H1 (cell line): ENCODE measurements at regions not wholly inside any gene's neighbourhood (a gene's known extent, or its start where the extent isn't known, plus 50 kb on each side); places are given as distances from the start of the nearest gene placed in this dataset.

Experiments
- CTCF ChIA-PET: fragments of 300-600 bp; sonication (Branson Sonifier 250); formaldehyde crosslinking; loops from one replicate; lab custom pipeline; 2021; ENCODE audit not compliant: partially characterized antibody; lab: Charles Lee
- POLR2A ChIA-PET: fragments of 300-600 bp; sonication (Branson Sonifier 250); formaldehyde crosslinking; loops from one replicate; lab custom pipeline; 2021; ENCODE audit warnings: inconsistent platforms; ENCODE audit not compliant: partially characterized antibody; lab: Charles Lee
- DNase-seq, 2 experiments: peaks; one replicate each; pipeline versions ENCODE4 v3.0.0 to v3.0.0-alpha.2; 2010 to 2022; ENCODE audit warnings: low spot score in 2 of 2, low read depth in 1 of 2, mixed read lengths in 1 of 2
- FAIRE-seq: peaks from 2 replicates; lab custom pipeline; 2011; peaks lifted over from hg19 to GRCh38; lab: Jason Lieb, UNC
- H2AFZ ChIP-seq: 2 replicates; pipeline ENCODE4 v1.8.1; 2012; ENCODE audit warnings: low read length, inconsistent platforms
- H2AK5ac ChIP-seq: 2 replicates; pipeline ENCODE4 v1.6.1; 2013; ENCODE audit warnings: low read depth, low read length
- H2BK120ac ChIP-seq: replicated peaks from 2 replicates; pipeline ENCODE3; 2013; ENCODE audit warnings: low read depth, low read length, inconsistent platforms
- H2BK12ac ChIP-seq: 2 replicates; pipeline ENCODE4 v1.6.1; 2013; ENCODE audit warnings: low read depth, low read length
- H2BK15ac ChIP-seq: 2 replicates; pipeline ENCODE4 v1.6.1; 2013; ENCODE audit warnings: low read length
- H2BK20ac ChIP-seq: 2 replicates; pipeline ENCODE4 v1.6.1; 2013; ENCODE audit warnings: low read length
- H2BK5ac ChIP-seq: 2 replicates; pipeline ENCODE4 v1.6.1; 2013; ENCODE audit warnings: low read depth, low read length
- H3K14ac ChIP-seq: 2 replicates; pipeline ENCODE4 v1.6.1; 2013; ENCODE audit warnings: inconsistent platforms; ENCODE audit not compliant: insufficient read length
- H3K18ac ChIP-seq: 2 replicates; pipeline ENCODE4 v1.6.1; 2013; ENCODE audit warnings: low read length; ENCODE audit errors: extremely low read depth
- H3K23ac ChIP-seq: 2 replicates; pipeline ENCODE4 v1.6.1; 2013; ENCODE audit warnings: inconsistent platforms; ENCODE audit not compliant: insufficient read length
- H3K23me2 ChIP-seq: 2 replicates; pipeline ENCODE4 v1.6.1; 2013; ENCODE audit warnings: low read depth, low read length
- H3K27ac ChIP-seq: 2 replicates; pipeline ENCODE4 v1.6.1; 2011; ENCODE audit warnings: low read depth, low read length, inconsistent platforms
- H3K27me3 ChIP-seq, 4 experiments: replicated peaks in 1 of 4; 1 replicate in 1 of 4; 2 replicates in 3 of 4; pipeline versions ENCODE4 v1.6.1 to v1.8.1; 2011 to 2013; ENCODE audit warnings: low read length in 3 of 4, mild to moderate bottlenecking in 3 of 4, inconsistent platforms in 2 of 4, mixed read lengths in 2 of 4, moderate library complexity in 1 of 4; ENCODE audit not compliant: control insufficient read depth in 3 of 4, insufficient read depth in 3 of 4; ENCODE audit errors: extremely low read depth in 1 of 4
- H3K36me3 ChIP-seq, 4 experiments: 2 replicates each; pipeline versions ENCODE4 v1.6.1 to v1.8.1; 2011 to 2013; ENCODE audit warnings: mild to moderate bottlenecking in 4 of 4, low read length in 3 of 4, moderate library complexity in 2 of 4, control low read depth in 1 of 4, inconsistent platforms in 1 of 4; ENCODE audit not compliant: insufficient read depth in 4 of 4, control insufficient read depth in 2 of 4
- H3K4ac ChIP-seq: replicated peaks from 2 replicates; pipeline ENCODE3; 2013; ENCODE audit warnings: low read length, low read depth, mixed read lengths, inconsistent platforms; ENCODE audit not compliant: insufficient read length
- H3K4me1 ChIP-seq, 4 experiments: replicated peaks in 1 of 4; 1 replicate in 1 of 4; 2 replicates in 3 of 4; pipeline versions ENCODE4 v1.6.1 to v1.8.1; 2011 to 2013; ENCODE audit warnings: low read length in 3 of 4, inconsistent platforms in 2 of 4, mixed read lengths in 1 of 4; ENCODE audit not compliant: insufficient read depth in 4 of 4, control insufficient read depth in 3 of 4
- H3K4me2 ChIP-seq, 2 experiments: 2 replicates each; pipeline versions ENCODE4 v1.6.1 to v1.8.1; 2011 to 2013; ENCODE audit warnings: low read depth in 2 of 2, low read length in 2 of 2, control low read depth in 1 of 2, inconsistent platforms in 1 of 2, mild to moderate bottlenecking in 1 of 2; ENCODE audit not compliant: insufficient read depth in 1 of 2
- H3K4me3 ChIP-seq, 4 experiments: fragments of 200-600, 300-600 bp in 1 of 4; sonication (generic), shearing (Covaris generic), sonication (Bioruptor Twin) in 1 of 4; 2 replicates each; pipeline versions ENCODE4 v1.5.1 to v1.8.1; 2011 to 2016; ENCODE audit warnings: low read length in 4 of 4, low read depth in 3 of 4, control low read depth in 2 of 4, inconsistent platforms in 2 of 4, mild to moderate bottlenecking in 2 of 4, mixed read lengths in 1 of 4, moderate library complexity in 1 of 4; ENCODE audit not compliant: insufficient read depth in 2 of 4; ENCODE audit errors: extremely low read depth in 1 of 4
- H3K56ac ChIP-seq: replicated peaks from 2 replicates; pipeline ENCODE3; 2013; ENCODE audit warnings: low read depth, mild to moderate bottlenecking, mixed read lengths, low read length, inconsistent platforms; ENCODE audit not compliant: insufficient read length
- H3K79me1 ChIP-seq: 2 replicates; pipeline ENCODE4 v1.6.1; 2013; ENCODE audit warnings: low read depth, low read length, control low read depth
- H3K79me2 ChIP-seq, 2 experiments: 2 replicates each; pipeline versions ENCODE4 v1.6.1 to v1.8.1; 2012 to 2013; ENCODE audit warnings: low read length in 2 of 2, mild to moderate bottlenecking in 2 of 2, inconsistent platforms in 1 of 2; ENCODE audit not compliant: insufficient read depth in 2 of 2, control insufficient read depth in 1 of 2
- H3K9ac ChIP-seq, 4 experiments: replicated peaks in 1 of 4; 1 replicate in 1 of 4; 2 replicates in 3 of 4; pipeline versions ENCODE4 v1.6.1 to v1.8.1; 2011 to 2013; ENCODE audit warnings: low read depth in 3 of 4, low read length in 3 of 4, control low read depth in 2 of 4, mild to moderate bottlenecking in 2 of 4, moderate library complexity in 2 of 4, inconsistent platforms in 1 of 4; ENCODE audit errors: extremely low read depth in 1 of 4
- H3K9me3 ChIP-seq, 2 experiments: 2 replicates each; pipeline versions ENCODE4 v1.6.1 to v1.8.1; 2012 to 2013; ENCODE audit warnings: mild to moderate bottlenecking in 2 of 2, moderate library complexity in 2 of 2, control low read depth in 1 of 2, inconsistent platforms in 1 of 2, low read depth in 1 of 2, low read length in 1 of 2, mixed read lengths in 1 of 2; ENCODE audit not compliant: insufficient read depth in 2 of 2
- H4K20me1 ChIP-seq, 2 experiments: replicated peaks in 1 of 2; 2 replicates each; pipeline versions ENCODE3 to v1.8.1; 2011 to 2013; ENCODE audit warnings: inconsistent platforms in 2 of 2, low read length in 2 of 2, mild to moderate bottlenecking in 1 of 2; ENCODE audit not compliant: insufficient read depth in 2 of 2, control insufficient read depth in 1 of 2
- H4K5ac ChIP-seq: 2 replicates; pipeline ENCODE4 v1.6.1; 2013; ENCODE audit warnings: low read length, low read depth, mixed read lengths, inconsistent platforms; ENCODE audit not compliant: insufficient read length
- H4K8ac ChIP-seq: 2 replicates; pipeline ENCODE4 v1.8.0; 2013; ENCODE audit warnings: mild to moderate bottlenecking, moderate library complexity, low read length, inconsistent platforms; ENCODE audit not compliant: insufficient read depth; ENCODE audit errors: extremely low read depth
- H4K91ac ChIP-seq: replicated peaks from 2 replicates; pipeline ENCODE3; 2013; ENCODE audit warnings: low read length, mixed read lengths, inconsistent platforms; ENCODE audit not compliant: insufficient read length
- ATF3 ChIP-seq: IDR thresholded peaks from 2 replicates; pipeline ENCODE4 v1.6.1; 2011; ENCODE audit warnings: low read depth, mild to moderate bottlenecking, low read length; ENCODE audit not compliant: insufficient read depth
- GTF2F1 ChIP-seq: IDR thresholded peaks from 2 replicates; pipeline ENCODE4 v1.6.1; 2012; ENCODE audit warnings: low read depth, low read length, improper control_type of control experiment, borderline replicate concordance
- KDM5A ChIP-seq: fragments of 200-600 bp; IDR thresholded peaks from 2 replicates; pipeline ENCODE4 v1.7.1; 2012; ENCODE audit warnings: mild to moderate bottlenecking, low read length, inconsistent platforms, mixed read lengths
- SP4 ChIP-seq: IDR thresholded peaks from 2 replicates; pipeline ENCODE4 v1.6.1; 2012; ENCODE audit warnings: low read length, inconsistent platforms
- TCF12 ChIP-seq: IDR thresholded peaks from 2 replicates; pipeline ENCODE4 v1.6.1; 2011; ENCODE audit warnings: low read depth, mild to moderate bottlenecking, low read length
- WGBS, 2 experiments: shearing (Covaris generic) in 1 of 2; methylation state at CpG; one replicate each; pipeline versions ENCODE4 v1.1.6 to v1.1.7; 2013 to 2015; ENCODE audit warnings: low lambda C conversion rate in 2 of 2, mixed read lengths in 2 of 2, inconsistent platforms in 1 of 2, low coverage in 1 of 2, missing lambda C conversion rate in 1 of 2; ENCODE audit not compliant: insufficient replicate concordance in 2 of 2, insufficient coverage in 1 of 2, insufficient read length in 1 of 2; ENCODE audit errors: extremely low coverage in 1 of 2, missing lambda C conversion rate in 1 of 2; 5-methylcytosine and 5-hydroxymethylcytosine counted together

DNA sequence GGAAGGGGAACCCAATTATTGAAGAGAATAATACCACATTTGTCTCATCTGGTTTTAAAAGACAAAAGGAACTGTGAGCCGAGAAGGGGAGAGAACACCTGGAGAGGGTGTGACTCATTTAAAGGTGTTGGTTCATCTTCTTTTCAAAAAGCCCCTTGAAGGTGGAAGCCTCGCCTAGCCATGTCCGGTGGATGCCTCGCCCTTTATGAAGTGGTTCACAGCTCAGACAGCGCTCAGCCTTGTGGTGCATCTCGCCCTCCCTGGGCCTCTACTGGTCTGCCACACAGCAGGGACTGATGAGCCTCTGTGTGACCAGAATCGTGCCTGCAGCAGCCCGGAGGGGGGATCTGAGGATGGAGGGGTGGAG, 290.0 kb upstream of the CXCR4 start:
- CTCF ChIA-PET: interaction anchor here (1.3 kb wide), 1 partner anchor 23 kb away, joined by 3 read pairs; no protein-coding TSS in a partner anchor

More for the DNA sequence above, 290.0 kb upstream of the CXCR4 start:
- no peaks in the 10 kb centered on the region for H3K23me2 ChIP-seq
- DNase-seq: no peak
- no peaks in the 10 kb centered on the region for H4K20me1 ChIP-seq
- no peak overlapping the region for H3K27ac ChIP-seq
- H3K4ac ChIP-seq: no peak overlapping the region
- no peak overlapping the region for H2BK12ac ChIP-seq
- 0 out of 4 replicates have a peak overlapping the region, but pooled peaks of 1 of the 2 experiments have one; percentile 6 for H3K4me2 ChIP-seq
- no peak overlapping the region for H3K9ac ChIP-seq
- no peak overlapping the region for H3K56ac ChIP-seq
- H3K14ac ChIP-seq: no peak overlapping the region
- no peak overlapping the region for H2AK5ac ChIP-seq
- H3K27me3 ChIP-seq: no peaks in the 10 kb centered on the region; a peak in 1 of 7 replicates
- 80% methylated on average over 8 of the region's 8 CpGs; no CpG with 5 or more reads in 1 of the 2 experiments for WGBS, 2 experiments
- H2AFZ ChIP-seq: 0 out of 2 replicates have a peak overlapping the region, but pooled peaks have one; percentile 2
- no peak overlapping the region for H3K18ac ChIP-seq
- H3K9me3 ChIP-seq: no peaks in the 10 kb centered on the region
- H4K5ac ChIP-seq: no peak overlapping the region
- POLR2A ChIA-PET: no interaction called here
- TF ChIP-seq TCF12: no peak
- TF ChIP-seq GTF2F1: no peak
- no peak for TF ChIP-seq SP4
- no peak for TF ChIP-seq ATF3
- TF ChIP-seq KDM5A: no peak
- no peak overlapping the region for H4K91ac ChIP-seq
- H4K8ac ChIP-seq: no peak overlapping the region
- H3K36me3 ChIP-seq: no peaks in the 10 kb centered on the region
- peak overlapping the region; percentile 62; the same call in 1 of the 2 replicates for H2BK5ac ChIP-seq
- H3K23ac ChIP-seq: no peak overlapping the region
- no peak overlapping the region for H2BK120ac ChIP-seq
- peaks cover 0 to 8% (median 0%) of the 10 kb centered on the region in 4 experiments; a peak in 4 of 7 replicates for H3K4me1 ChIP-seq
- no peaks in the 10 kb centered on the region for H3K79me1 ChIP-seq
- H3K79me2 ChIP-seq: no peaks in the 10 kb centered on the region
- FAIRE-seq: no peak
- no peak overlapping the region for H3K4me3 ChIP-seq
- H2BK20ac ChIP-seq: 0 out of 2 replicates have a peak overlapping the region, but pooled peaks have one; percentile 35
- no peak overlapping the region for H2BK15ac ChIP-seq
